NCI-H524 (cell line): ENCODE measurements at regions not wholly inside any gene's neighbourhood (a gene's known extent, or its start where the extent isn't known, plus 50 kb on each side); places are given as distances from the start of the nearest gene placed in this dataset.
A peak's percentile ranks its signal among the peaks of the same experiment; 100 is the strongest.

Experiments
- DNase-seq, 2 experiments: peaks; one replicate each; lab custom pipeline; 2025; lab: John Stamatoyannopoulos, UW

GRCh38 chr2:122636097-122636496, 880.6 kb downstream of the TSN start:
- DNase-seq, result no peak

DNA sequence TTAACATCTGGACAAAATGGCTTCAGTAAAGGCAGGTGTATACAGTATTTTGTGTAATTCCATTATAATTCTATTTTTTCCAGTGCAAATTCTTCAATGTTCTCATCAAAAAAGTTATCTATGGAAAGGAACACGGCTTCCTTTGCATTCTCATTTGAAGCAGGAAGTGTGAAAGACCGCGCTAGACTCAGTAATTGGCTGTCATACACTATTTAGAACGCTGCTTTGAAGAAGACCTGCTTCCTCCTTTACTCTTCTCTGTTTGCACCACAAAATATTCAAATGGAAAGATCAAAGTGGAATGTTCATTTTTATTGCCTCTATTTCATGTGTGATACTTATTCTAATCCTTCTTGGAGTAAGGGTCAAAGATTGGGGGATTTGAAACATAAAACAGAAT, 883.7 kb downstream of the TSN start:
- DNase-seq, result no peak

- DNase-seq, result no peak
These were observed 884.3 kb downstream of the TSN start for GRCh38 chr2:122639711-122640110.

DNA sequence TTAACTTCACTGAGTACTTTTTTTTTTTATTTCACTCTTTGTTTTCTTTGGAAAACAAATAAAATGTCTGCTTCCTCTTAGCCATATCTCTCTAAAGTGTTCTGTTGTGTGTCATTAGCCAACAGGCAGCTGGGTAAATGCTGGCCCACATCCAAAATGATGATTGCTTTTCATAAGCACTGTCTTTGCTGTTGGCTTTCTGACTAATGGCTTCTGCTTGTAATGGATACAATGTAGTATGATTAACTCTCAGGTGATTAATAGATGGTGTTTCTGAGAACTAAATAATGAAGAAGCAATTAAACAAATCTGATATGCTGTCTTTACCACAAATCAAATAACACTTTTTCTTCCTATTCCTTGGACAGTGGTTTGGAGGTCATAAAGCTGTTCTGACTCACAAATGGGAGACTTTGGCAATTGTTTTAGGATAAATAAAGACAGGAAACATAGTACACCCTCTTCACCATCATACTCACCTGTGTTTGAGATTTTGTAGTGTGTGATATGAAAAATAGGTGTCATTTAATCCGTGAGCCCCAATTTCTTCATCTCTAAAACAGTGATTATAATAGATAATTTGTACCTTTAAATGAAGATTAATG, 888.4 kb downstream of the TSN start:
- peak; percentile 11 to 49 for DNase-seq

GRCh38 chr2:122651236-122651635, 895.8 kb downstream of the TSN start:
- DNase-seq, result no peak

- DNase-seq, result no peak
These were observed 896.3 kb downstream of the TSN start for GRCh38 chr2:122651780-122652179.

DNA sequence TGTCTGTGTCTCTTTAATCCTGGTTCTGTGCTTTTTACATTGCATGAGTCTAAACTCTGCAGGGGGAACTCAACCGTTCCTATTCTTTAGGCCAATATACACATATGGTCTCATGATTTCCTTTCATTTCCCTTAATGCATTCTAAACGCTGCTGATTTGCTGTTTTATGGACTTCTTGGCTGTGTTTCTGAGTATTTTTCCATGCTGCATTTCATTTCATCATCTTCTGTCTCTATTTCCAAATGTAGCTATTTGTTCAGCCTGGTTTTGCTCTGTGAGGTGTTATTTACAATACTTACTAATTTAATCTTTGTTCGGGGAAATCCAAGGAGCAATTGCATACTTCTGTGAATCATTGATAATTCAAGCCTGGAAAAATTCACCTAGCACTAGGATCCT, 897.2 kb downstream of the TSN start:
- no peak for DNase-seq

- no peak for DNase-seq
These were observed 901.0 kb downstream of the TSN start for GRCh38 chr2:122656403-122656802.

DNA sequence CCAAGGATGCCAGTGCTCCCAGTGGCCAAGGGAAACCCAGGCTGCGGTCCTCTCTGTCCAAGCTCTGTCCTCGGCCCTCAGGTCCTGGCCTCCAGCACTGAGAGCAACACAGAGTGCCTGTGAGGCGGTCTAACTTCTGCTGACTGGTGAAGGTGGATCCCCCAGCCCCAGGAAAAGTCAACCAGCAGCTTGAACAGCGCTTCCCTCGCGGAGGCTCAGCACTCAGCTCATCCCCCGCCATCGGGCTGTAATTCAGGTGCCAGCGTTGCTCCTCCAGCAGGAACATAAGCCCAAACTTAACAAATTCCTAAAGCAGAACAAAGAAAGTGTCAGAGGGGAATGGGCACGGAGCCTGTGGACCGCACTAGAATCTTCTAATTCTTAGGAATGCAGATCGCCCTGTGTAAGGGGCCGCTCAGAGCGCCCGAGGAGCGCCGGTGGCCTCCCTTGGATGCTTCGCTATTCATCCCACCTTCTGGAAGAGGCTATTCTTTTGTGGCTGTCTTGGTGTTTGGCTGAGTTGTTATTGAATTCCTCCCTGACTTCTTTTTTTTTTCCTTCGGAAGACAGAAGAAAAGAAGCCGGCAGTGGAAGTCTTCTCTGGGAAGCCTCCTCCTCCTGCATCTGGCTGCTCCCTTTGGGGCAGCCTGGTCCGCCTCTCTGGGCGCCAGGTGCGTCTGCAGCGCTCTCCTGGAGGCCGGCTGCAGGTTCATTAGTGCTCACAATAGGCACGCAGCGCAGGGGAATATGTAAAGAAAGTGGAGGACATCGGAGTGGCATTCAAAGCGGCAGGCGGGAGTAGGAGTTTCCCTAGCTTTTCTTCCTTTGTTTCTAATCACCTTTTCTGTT, 905.6 kb downstream of the TSN start:
- peak in 1 of 2 experiments; percentile 29 for DNase-seq

DNA sequence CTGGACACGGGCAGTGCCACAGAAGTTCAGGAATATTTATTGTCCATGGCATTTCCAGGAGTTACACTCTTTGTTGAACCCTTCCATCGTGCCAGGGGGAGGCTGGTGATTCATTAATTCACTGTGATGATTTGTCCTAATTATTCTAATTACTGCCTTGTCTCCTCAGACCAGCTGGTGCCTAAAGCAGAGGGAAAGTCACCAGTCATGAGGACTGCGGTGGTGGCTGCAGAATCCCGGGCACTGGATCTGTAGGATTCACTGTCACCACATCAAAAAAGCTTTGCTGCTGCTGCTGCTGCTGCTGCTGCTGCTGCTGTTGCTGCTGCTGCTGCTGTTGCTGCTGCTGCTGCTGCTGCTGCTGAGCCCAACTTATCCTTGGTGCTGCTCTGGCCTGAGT, 908.2 kb downstream of the TSN start:
- DNase-seq, result peak in 1 of 2 experiments; percentile 15

DNA sequence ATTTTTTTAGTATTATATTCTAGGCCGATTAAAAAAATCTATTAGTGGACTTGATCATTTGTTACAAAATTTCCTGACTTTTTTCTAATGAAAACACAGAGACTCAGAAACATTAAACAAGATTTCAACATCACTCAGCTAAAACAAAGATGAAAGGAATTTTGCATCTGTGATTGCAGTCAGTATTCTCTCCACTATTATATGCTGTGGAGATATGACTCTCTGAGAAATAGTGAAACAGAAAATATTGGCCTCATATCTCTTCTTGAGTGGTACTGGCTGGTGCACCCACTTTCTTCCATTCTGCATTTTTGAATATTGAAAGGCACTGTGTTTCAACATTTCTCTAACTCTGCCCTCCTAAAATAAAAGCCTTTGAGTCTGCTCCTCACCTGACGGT, 914.2 kb downstream of the TSN start:
- DNase-seq, result no peak

- peak; percentile 38 to 86 for DNase-seq
These were observed 915.4 kb downstream of the TSN start for GRCh38 chr2:122670897-122671296.

- DNase-seq, result no peak
These were observed 925.2 kb downstream of the TSN start for GRCh38 chr2:122680662-122681061.

GRCh38 chr2:122681626-122682025, 926.2 kb downstream of the TSN start:
- no peak for DNase-seq

GRCh38 chr2:122682356-122682755, 926.9 kb downstream of the TSN start:
- DNase-seq, result no peak

GRCh38 chr2:122683018-122683417, 927.6 kb downstream of the TSN start:
- DNase-seq, result no peak

- no peak for DNase-seq
These were observed 937.1 kb downstream of the TSN start for GRCh38 chr2:122692400-122693083.

DNA sequence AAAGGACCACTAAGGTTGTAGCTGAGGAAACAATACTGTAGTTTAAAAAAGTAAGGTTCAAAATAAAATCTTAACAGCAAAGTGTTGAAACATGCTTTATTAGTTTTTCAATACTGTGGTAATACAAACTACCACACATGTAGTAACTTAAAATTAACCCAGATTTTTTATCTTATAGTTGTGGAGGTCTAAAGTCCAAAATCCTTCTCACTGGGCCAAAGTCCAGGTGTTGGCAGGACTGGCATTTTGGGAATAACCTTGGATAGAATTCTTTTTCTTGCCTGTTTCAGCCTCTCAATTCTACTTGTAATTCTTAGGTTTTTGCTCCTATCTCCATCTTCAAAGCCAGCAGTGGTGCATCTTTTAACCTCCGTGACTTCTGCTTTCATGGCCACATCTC, 942.0 kb downstream of the TSN start:
- no peak for DNase-seq

DNA sequence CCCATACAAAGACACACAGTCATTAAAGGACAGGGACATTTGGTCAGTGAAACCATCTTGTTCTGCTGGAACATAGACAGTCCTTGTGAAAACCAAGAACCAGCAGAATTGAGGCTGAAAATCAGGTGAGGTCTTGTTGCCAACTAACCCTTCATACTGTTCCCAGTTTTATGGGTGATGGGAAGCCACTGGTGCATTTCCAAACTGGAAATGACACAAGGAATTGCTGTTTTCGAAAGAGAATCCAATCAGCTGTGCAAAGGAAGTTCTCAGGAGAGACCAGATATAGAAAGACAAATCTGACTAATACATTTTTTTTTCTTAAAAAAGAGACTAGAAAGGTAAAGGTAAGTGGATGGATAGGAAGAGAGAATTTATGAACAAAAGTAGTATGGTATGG, 948.2 kb downstream of the TSN start:
- no peak for DNase-seq

- no peak for DNase-seq
These were observed 948.7 kb downstream of the TSN start for GRCh38 chr2:122704109-122704563.

GRCh38 chr2:122705746-122706145, 950.3 kb downstream of the TSN start:
- DNase-seq, result no peak

GRCh38 chr2:122706757-122707223, 951.3 kb downstream of the TSN start:
- DNase-seq, result no peak
